HepG2 (cell line): ENCODE measurements at regions not wholly inside any gene's neighbourhood (a gene's known extent, or its start where the extent isn't known, plus 50 kb on each side); places are given as distances from the start of the nearest gene placed in this dataset.

ENCODE experiments used
- AHDC1 ChIP-seq: sonication (generic); formaldehyde crosslinking; IDR thresholded peaks from 2 replicates; pipeline ENCODE4 v1.5.1; 2020; ENCODE audit warnings: mild to moderate bottlenecking, missing genetic modification reagents, borderline replicate concordance
- ARNT ChIP-seq: fragments of 450-650 bp; IDR thresholded peaks from 2 replicates; pipeline ENCODE4 v1.6.1; 2017
- BHLHE40 ChIP-seq: IDR thresholded peaks from 2 replicates; pipeline ENCODE4 v1.6.1; 2011; ENCODE audit warnings: low read length, improper control_type of control experiment
- CTCF ChIP-seq: sonication (generic); formaldehyde crosslinking; IDR thresholded peaks from 2 replicates; pipeline ENCODE4 v1.5.0; 2020; ENCODE audit warnings: mild to moderate bottlenecking, missing genetic modification reagents, moderate library complexity
- ELK4 ChIP-seq: sonication (generic); formaldehyde crosslinking; IDR thresholded peaks from 2 replicates; pipeline ENCODE4 v1.9.0; 2021; ENCODE audit warnings: missing genetic modification reagents, borderline replicate concordance
- MAF1 ChIP-seq: sonication (generic); formaldehyde crosslinking; IDR thresholded peaks from 2 replicates; pipeline ENCODE4 v1.5.0; 2020; ENCODE audit warnings: missing genetic modification reagents, borderline replicate concordance
- NFIB ChIP-seq: sonication (generic); formaldehyde crosslinking; IDR thresholded peaks from 2 replicates; pipeline ENCODE4 v1.9.0; 2021; ENCODE audit warnings: missing genetic modification reagents, mild to moderate bottlenecking, borderline replicate concordance
- SATB2 ChIP-seq: sonication (generic); formaldehyde crosslinking; IDR thresholded peaks from 2 replicates; pipeline ENCODE4 v1.5.0; 2020; ENCODE audit warnings: missing genetic modification reagents
- TP53 ChIP-seq: sonication (generic); formaldehyde crosslinking; conservative IDR thresholded peaks from 2 replicates; pipeline ENCODE4 v1.4.0; 2020; ENCODE audit warnings: missing genetic modification reagents
- ZBTB44 ChIP-seq: sonication (generic); formaldehyde crosslinking; IDR thresholded peaks from 2 replicates; pipeline ENCODE4 v1.4.0; 2020; ENCODE audit warnings: missing genetic modification reagents

GRCh38 chr12:89901906-89902642, 193.4 kb upstream of the ATP2B1 start:
- no peak for TF ChIP-seq BHLHE40
- TF ChIP-seq MAF1 (CRISPR knock-in tag), result no peak
- no peak for TF ChIP-seq CTCF (CRISPR knock-in tag)
- TF ChIP-seq SATB2 (CRISPR knock-in tag), result no peak
- TF ChIP-seq AHDC1 (CRISPR knock-in tag), result no peak
- TF ChIP-seq ARNT, result no peak
- no peak for TF ChIP-seq NFIB
- no peak for TF ChIP-seq ELK4 (CRISPR knock-in tag)
- no peak for TF ChIP-seq TP53 (CRISPR knock-in tag)
- no peak for TF ChIP-seq ZBTB44 (CRISPR knock-in tag)
